Mesenchymal stem cell (in vitro differentiated cells and primary cell): ENCODE measurements at regions not wholly inside any gene's neighbourhood (a gene's known extent, or its start where the extent isn't known, plus 50 kb on each side); places are given as distances from the start of the nearest gene placed in this dataset.

Experiments used
- DNase-seq: peaks from one replicate; pipeline ENCODE4 v3.0.0-alpha.2; 2013
- H2AFZ ChIP-seq: one replicate; pipeline ENCODE4 v1.6.1; 2013; ENCODE audit warnings: low read depth, mild to moderate bottlenecking, control low read depth, inconsistent platforms, low read length, moderate library complexity
- H2AK5ac ChIP-seq: 2 replicates; pipeline ENCODE4 v1.6.1; 2013; ENCODE audit warnings: low read length, moderate library complexity, mild to moderate bottlenecking, inconsistent platforms; ENCODE audit not compliant: severe bottlenecking
- H2BK120ac ChIP-seq: one replicate; pipeline ENCODE4 v1.6.1; 2013; ENCODE audit warnings: low read depth, mild to moderate bottlenecking, inconsistent platforms, low read length, moderate library complexity
- H2BK12ac ChIP-seq, 2 experiments: one replicate each; pipeline ENCODE4 v1.6.1; 2013; ENCODE audit warnings: inconsistent platforms in 2 of 2, low read length in 2 of 2, mild to moderate bottlenecking in 2 of 2, moderate library complexity in 2 of 2, control low read depth in 1 of 2
- H2BK15ac ChIP-seq: one replicate; pipeline ENCODE4 v1.6.1; 2013; ENCODE audit warnings: mild to moderate bottlenecking, low read depth, inconsistent platforms; ENCODE audit not compliant: poor library complexity, severe bottlenecking
- H2BK5ac ChIP-seq: 2 replicates; pipeline ENCODE4 v1.6.1; 2013; ENCODE audit warnings: low read depth, mild to moderate bottlenecking, low read length, control low read depth, inconsistent platforms; ENCODE audit not compliant: poor library complexity, severe bottlenecking
- H3K14ac ChIP-seq, 2 experiments: one replicate each; pipeline ENCODE4 v1.6.1; 2013; ENCODE audit warnings: inconsistent platforms in 2 of 2, low read length in 2 of 2, control low read depth in 1 of 2, mild to moderate bottlenecking in 1 of 2, moderate library complexity in 1 of 2
- H3K18ac ChIP-seq, 2 experiments: one replicate each; pipeline ENCODE4 v1.6.1; 2013; ENCODE audit warnings: inconsistent platforms in 2 of 2, low read length in 2 of 2, control low read depth in 1 of 2, low read depth in 1 of 2, mild to moderate bottlenecking in 1 of 2
- H3K23ac ChIP-seq, 2 experiments: one replicate each; pipeline ENCODE4 v1.6.1; 2013; ENCODE audit warnings: inconsistent platforms in 2 of 2, low read length in 2 of 2, mild to moderate bottlenecking in 2 of 2, moderate library complexity in 2 of 2, control low read depth in 1 of 2
- H3K27ac ChIP-seq: 2 replicates; pipeline ENCODE4 v1.5.1; 2013; ENCODE audit warnings: mild to moderate bottlenecking, moderate library complexity, low read length, control low read depth, inconsistent platforms; ENCODE audit not compliant: poor library complexity, severe bottlenecking
- H3K27me3 ChIP-seq, 2 experiments: 2 replicates each; pipeline versions ENCODE4 v1.6.1 to v1.7.0; 2013; ENCODE audit warnings: low read length in 2 of 2, mild to moderate bottlenecking in 2 of 2, moderate library complexity in 2 of 2, control low read depth in 1 of 2, inconsistent platforms in 1 of 2; ENCODE audit not compliant: control insufficient read depth in 1 of 2, insufficient read depth in 1 of 2
- H3K36me3 ChIP-seq, 2 experiments: 2 replicates each; pipeline versions ENCODE4 v1.6.1 to v1.7.0; 2013; ENCODE audit warnings: low read length in 2 of 2, control low read depth in 1 of 2, inconsistent platforms in 1 of 2, low read depth in 1 of 2, mild to moderate bottlenecking in 1 of 2; ENCODE audit not compliant: insufficient read depth in 2 of 2, control insufficient read depth in 1 of 2
- H3K4ac ChIP-seq, 2 experiments: one replicate each; pipeline ENCODE4 v1.6.1; 2013; ENCODE audit warnings: inconsistent platforms in 2 of 2, low read length in 2 of 2, mild to moderate bottlenecking in 2 of 2, moderate library complexity in 2 of 2, control low read depth in 1 of 2, low read depth in 1 of 2
- H3K4me1 ChIP-seq: 2 replicates; pipeline ENCODE4 v1.6.1; 2013; ENCODE audit warnings: low read depth, low read length, control low read depth; ENCODE audit not compliant: control insufficient read depth, insufficient read depth
- H3K4me2 ChIP-seq: 2 replicates; pipeline ENCODE4 v1.6.1; 2013; ENCODE audit warnings: low read length, mild to moderate bottlenecking, inconsistent platforms; ENCODE audit not compliant: poor library complexity, severe bottlenecking
- H3K4me3 ChIP-seq, 2 experiments: 2 replicates each; pipeline versions ENCODE4 v1.5.1 to v1.7.0; 2013; ENCODE audit warnings: low read length in 2 of 2, mild to moderate bottlenecking in 2 of 2, control low read depth in 1 of 2, low read depth in 1 of 2; ENCODE audit not compliant: insufficient read depth in 1 of 2
- H3K79me1 ChIP-seq: replicated peaks from 2 replicates; pipeline ENCODE4 v1.6.1; 2013; ENCODE audit warnings: mild to moderate bottlenecking, control low read depth, low read length, inconsistent platforms; ENCODE audit not compliant: poor library complexity, severe bottlenecking
- H3K9ac ChIP-seq: 2 replicates; pipeline ENCODE4 v1.7.0; 2013; ENCODE audit warnings: mild to moderate bottlenecking, low read length, moderate library complexity
- H3K9me3 ChIP-seq: 2 replicates; pipeline ENCODE4 v1.7.0; 2013; ENCODE audit warnings: mild to moderate bottlenecking, low read length; ENCODE audit not compliant: control insufficient read depth
- H4K8ac ChIP-seq: one replicate; pipeline ENCODE4 v1.6.1; 2013; ENCODE audit warnings: inconsistent platforms, mild to moderate bottlenecking, low read length, moderate library complexity
- H4K91ac ChIP-seq: one replicate; pipeline ENCODE4 v1.6.1; 2013; ENCODE audit warnings: mild to moderate bottlenecking, low read length, inconsistent platforms
- WGBS: methylation state at CpG from one replicate; pipeline ENCODE4 v1.1.7; 2013; ENCODE audit warnings: mixed read lengths; 5-methylcytosine and 5-hydroxymethylcytosine counted together

- Histone ChIP-seq H4K8ac (no peak overlapping the region), H3K79me1 (no peaks in the 10 kb centered on the region), H2BK15ac (no peak overlapping the region), H3K4me1 (peaks cover 11% of the 10 kb centered on the region), H3K4ac (no peak overlapping the region), H3K23ac (no peak overlapping the region), H2BK120ac (no peak overlapping the region), H3K36me3 (no peaks in the 10 kb centered on the region), H3K9ac (no peak overlapping the region), H2BK5ac (no peak overlapping the region), H3K9me3 (no peaks in the 10 kb centered on the region), H3K14ac (no peak overlapping the region), H4K91ac (peak overlapping the region; percentile 57), H2AK5ac (no peak overlapping the region), H3K4me2 (no peak overlapping the region), H3K27me3 (peaks cover 0 to 2% of the 10 kb centered on the region in 2 experiments), H2BK12ac (no peak overlapping the region), H2AFZ (no peak overlapping the region), H3K4me3 (no peak overlapping the region), H3K27ac (no peak overlapping the region), H3K18ac (peak overlapping the region in 1 of 2 experiments; percentile 61)
- no peak for DNase-seq
- WGBS: 81% methylated on average over 15 of the region's 15 CpGs
Measured at GRCh38 chr21:43348170-43348766, 78.7 kb downstream of the SIK1 start.

GRCh38 chr21:43347461-43348169 lies 79.3 kb downstream of the SIK1 start:
- DNase-seq: no peak
- no peak overlapping the region for H3K27ac ChIP-seq

GRCh38 chr21:43346551-43346950 lies 80.4 kb downstream of the SIK1 start:
- Histone ChIP-seq H4K8ac (peak overlapping the region; percentile 95), H2BK12ac (peak overlapping the region; percentile 34 to 87), H3K4me3 (no peak overlapping the region), H3K14ac (peak overlapping the region in 1 of 2 experiments; percentile 45), H3K27ac (no peak overlapping the region), H3K27me3 (peaks cover 0 to 4% of the 10 kb centered on the region in 2 experiments), H2AFZ (peak overlapping the region; percentile 46), H3K4me2 (no peak overlapping the region), H2BK15ac (peak overlapping the region; percentile 73), H3K9me3 (no peaks in the 10 kb centered on the region), H3K4me1 (peaks cover 23% of the 10 kb centered on the region), H2AK5ac (peak overlapping the region; percentile 21), H4K91ac (peak overlapping the region; percentile 85), H3K36me3 (no peaks in the 10 kb centered on the region), H3K79me1 (no peaks in the 10 kb centered on the region), H3K9ac (no peak overlapping the region), H2BK5ac (no peak overlapping the region), H3K18ac (peak overlapping the region; percentile 40 to 87), H2BK120ac (peak overlapping the region; percentile 90), H3K23ac (peak overlapping the region in 1 of 2 experiments; percentile 2), H3K4ac (peak overlapping the region; percentile 39 to 74)
- DNase-seq: no peak
- 79% methylated on average over 13 of the region's 13 CpGs for WGBS

More at GRCh38 chr21:43347461-43348169, 79.3 kb downstream of the SIK1 start:
- no peak overlapping the region for H3K14ac ChIP-seq
- no peak overlapping the region for H3K9ac ChIP-seq
- 96% methylated on average over 21 of the region's 21 CpGs for whole genome bisulfite sequencing
- H2BK15ac ChIP-seq: no peak overlapping the region
- no peak overlapping the region for H4K8ac ChIP-seq
- H2BK5ac ChIP-seq: no peak overlapping the region
- no peak overlapping the region for H3K23ac ChIP-seq
- no peak overlapping the region for H3K4me3 ChIP-seq
- H3K27me3 ChIP-seq: peaks cover 0 to 4% of the 10 kb centered on the region in 2 experiments
- H3K18ac ChIP-seq: no peak overlapping the region
- H3K36me3 ChIP-seq: no peaks in the 10 kb centered on the region
- H4K91ac ChIP-seq: peak overlapping the region; percentile 34
- H3K79me1 ChIP-seq: no peaks in the 10 kb centered on the region
- no peak overlapping the region for H2AK5ac ChIP-seq
- peak overlapping the region in 1 of 2 experiments; percentile 59 for H2BK12ac ChIP-seq
- no peak overlapping the region for H2AFZ ChIP-seq
- H2BK120ac ChIP-seq: no peak overlapping the region
- no peak overlapping the region for H3K4me2 ChIP-seq
- peaks cover 15% of the 10 kb centered on the region for H3K4me1 ChIP-seq
- no peak overlapping the region for H3K4ac ChIP-seq
- no peaks in the 10 kb centered on the region for H3K9me3 ChIP-seq

- H2BK15ac ChIP-seq: peak overlapping the region; percentile 15
- WGBS: 66% methylated on average over 29 of the region's 29 CpGs
Measured at GRCh38 chr21:43345746-43346409, 81.1 kb downstream of the SIK1 start.

More at GRCh38 chr21:43345746-43346409, 81.1 kb downstream of the SIK1 start:
- peak overlapping the region; percentile 85 for H4K91ac ChIP-seq
- no peak overlapping the region for H3K27ac ChIP-seq
- H2BK12ac ChIP-seq: peak overlapping the region; percentile 34 to 87
- no peak overlapping the region for H2BK5ac ChIP-seq
- H3K4me2 ChIP-seq: no peak overlapping the region
- H2AK5ac ChIP-seq: no peak overlapping the region
- H3K4me3 ChIP-seq: no peak overlapping the region
- H3K23ac ChIP-seq: no peak overlapping the region
- H3K14ac ChIP-seq: peak overlapping the region in 1 of 2 experiments; percentile 36
- H3K9me3 ChIP-seq: no peaks in the 10 kb centered on the region
- H3K4me1 ChIP-seq: peaks cover 29% of the 10 kb centered on the region
- H2BK120ac ChIP-seq: no peak overlapping the region
- peaks cover 0 to 4% of the 10 kb centered on the region in 2 experiments for H3K27me3 ChIP-seq
- no peaks in the 10 kb centered on the region for H3K36me3 ChIP-seq
- H2AFZ ChIP-seq: peak overlapping the region; percentile 46
- peak overlapping the region; percentile 40 to 89 for H3K18ac ChIP-seq
- DNase-seq: peak; percentile 88
- no peaks in the 10 kb centered on the region for H3K79me1 ChIP-seq
- peak overlapping the region; percentile 39 to 74 for H3K4ac ChIP-seq
- peak overlapping the region; percentile 95 for H4K8ac ChIP-seq
- H3K9ac ChIP-seq: no peak overlapping the region
